Choroid plexus epithelial cell (primary cell): ENCODE measurements at regions not wholly inside any gene's neighbourhood (a gene's known extent, or its start where the extent isn't known, plus 50 kb on each side); places are given as distances from the start of the nearest gene placed in this dataset.
A peak's percentile ranks its signal among the peaks of the same experiment; 100 is the strongest.

Experiments
- DNase-seq: peaks from one replicate; pipeline ENCODE4 v3.0.0-alpha.2; 2010; ENCODE audit warnings: low read depth
- H3K4me3 ChIP-seq: 2 replicates; pipeline ENCODE4 v1.5.1; 2011; ENCODE audit warnings: low read depth, mild to moderate bottlenecking, control low read depth, low read length, moderate library complexity
- TF ChIP-seq, protein P1 (sequence below): conservative IDR thresholded peaks from 2 replicates; pipeline ENCODE4 v1.5.1; 2011; ENCODE audit warnings: low read depth, mild to moderate bottlenecking, control low read depth, inconsistent platforms, low read length, moderate library complexity

DNA sequence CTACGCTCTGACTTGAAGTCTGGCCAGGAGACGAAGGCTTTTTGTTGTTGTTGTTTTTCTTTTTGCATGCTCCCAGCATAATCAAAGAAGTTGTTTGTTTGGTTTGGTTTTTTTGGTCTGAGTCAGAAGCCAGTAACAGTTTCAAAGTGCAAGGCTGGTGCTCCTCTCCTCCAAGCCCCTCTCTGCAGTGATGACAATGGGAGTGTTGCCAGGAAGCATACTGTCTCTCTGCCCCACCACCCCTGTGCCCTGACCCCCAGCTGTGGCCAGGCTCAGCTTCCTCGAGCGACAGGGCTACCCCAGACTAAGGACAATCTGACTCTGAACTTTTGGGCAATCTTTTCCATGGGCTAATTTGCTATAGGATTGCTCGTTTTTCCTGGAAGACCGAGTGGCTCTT, 173.8 kb upstream of the PITX1 start:
- TF ChIP-seq, protein P1, sequence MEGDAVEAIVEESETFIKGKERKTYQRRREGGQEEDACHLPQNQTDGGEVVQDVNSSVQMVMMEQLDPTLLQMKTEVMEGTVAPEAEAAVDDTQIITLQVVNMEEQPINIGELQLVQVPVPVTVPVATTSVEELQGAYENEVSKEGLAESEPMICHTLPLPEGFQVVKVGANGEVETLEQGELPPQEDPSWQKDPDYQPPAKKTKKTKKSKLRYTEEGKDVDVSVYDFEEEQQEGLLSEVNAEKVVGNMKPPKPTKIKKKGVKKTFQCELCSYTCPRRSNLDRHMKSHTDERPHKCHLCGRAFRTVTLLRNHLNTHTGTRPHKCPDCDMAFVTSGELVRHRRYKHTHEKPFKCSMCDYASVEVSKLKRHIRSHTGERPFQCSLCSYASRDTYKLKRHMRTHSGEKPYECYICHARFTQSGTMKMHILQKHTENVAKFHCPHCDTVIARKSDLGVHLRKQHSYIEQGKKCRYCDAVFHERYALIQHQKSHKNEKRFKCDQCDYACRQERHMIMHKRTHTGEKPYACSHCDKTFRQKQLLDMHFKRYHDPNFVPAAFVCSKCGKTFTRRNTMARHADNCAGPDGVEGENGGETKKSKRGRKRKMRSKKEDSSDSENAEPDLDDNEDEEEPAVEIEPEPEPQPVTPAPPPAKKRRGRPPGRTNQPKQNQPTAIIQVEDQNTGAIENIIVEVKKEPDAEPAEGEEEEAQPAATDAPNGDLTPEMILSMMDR: no peak

DNA sequence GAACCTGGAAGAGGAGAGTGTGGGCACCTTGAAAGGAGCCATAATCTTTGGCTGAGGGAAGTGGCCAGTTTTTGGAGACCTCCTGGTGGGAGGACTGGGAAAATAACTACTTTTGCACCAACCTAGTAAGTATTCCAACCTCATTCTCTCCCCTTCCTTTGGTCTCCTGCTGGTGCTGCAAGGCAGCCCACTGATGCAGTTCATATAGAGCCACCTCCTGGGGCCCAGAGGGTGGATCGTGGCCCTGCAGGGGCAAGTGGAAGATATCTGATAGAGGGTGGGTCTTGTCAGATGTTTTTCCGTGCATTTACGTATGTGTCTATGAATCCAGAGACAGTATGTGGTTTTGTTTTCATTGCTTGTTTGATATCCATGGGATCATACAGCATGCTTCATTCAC, 172.8 kb upstream of the PITX1 start:
- no peak for DNase-seq
- TF ChIP-seq, protein P1: no peak
- no peak overlapping the region for H3K4me3 ChIP-seq

More for the DNA sequence above, 173.8 kb upstream of the PITX1 start:
- H3K4me3 ChIP-seq: no peak overlapping the region
- DNase-seq: no peak

DNA sequence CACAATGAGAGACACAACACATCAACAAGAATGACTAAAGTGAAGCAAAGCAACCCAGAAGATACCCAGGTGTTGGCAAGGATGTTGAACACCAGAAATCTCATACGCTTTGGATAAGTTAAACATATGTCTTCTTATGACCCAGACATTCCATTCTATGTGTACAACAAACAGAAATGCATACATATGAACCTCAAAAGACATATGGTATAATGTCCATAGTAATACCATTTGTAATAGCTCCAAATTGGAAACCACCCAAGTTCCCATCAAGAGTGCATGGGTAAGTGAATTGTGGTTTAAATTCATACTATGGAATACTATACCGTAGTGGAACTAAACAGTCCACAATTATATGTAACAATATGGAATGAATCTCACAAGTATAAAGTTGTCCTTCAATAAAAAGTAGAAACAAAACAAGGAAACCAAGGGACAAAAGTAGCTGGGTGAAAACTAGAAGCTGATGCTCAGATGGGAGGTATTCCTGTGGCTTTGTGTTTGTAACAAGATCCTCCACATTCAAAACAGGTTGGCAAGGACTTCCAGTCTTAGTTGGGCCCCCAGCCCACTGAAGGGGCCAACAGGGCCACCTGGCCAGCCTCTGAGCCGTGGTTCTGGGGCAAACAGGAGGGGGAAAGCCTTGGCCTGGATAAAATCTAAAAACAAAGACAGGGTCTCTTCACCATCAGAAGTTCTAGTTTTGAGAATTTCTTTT, 171.8 kb upstream of the PITX1 start:
- peak; percentile 24 for DNase-seq
- TF ChIP-seq, protein P1: no peak
- no peak overlapping the region for H3K4me3 ChIP-seq

DNA sequence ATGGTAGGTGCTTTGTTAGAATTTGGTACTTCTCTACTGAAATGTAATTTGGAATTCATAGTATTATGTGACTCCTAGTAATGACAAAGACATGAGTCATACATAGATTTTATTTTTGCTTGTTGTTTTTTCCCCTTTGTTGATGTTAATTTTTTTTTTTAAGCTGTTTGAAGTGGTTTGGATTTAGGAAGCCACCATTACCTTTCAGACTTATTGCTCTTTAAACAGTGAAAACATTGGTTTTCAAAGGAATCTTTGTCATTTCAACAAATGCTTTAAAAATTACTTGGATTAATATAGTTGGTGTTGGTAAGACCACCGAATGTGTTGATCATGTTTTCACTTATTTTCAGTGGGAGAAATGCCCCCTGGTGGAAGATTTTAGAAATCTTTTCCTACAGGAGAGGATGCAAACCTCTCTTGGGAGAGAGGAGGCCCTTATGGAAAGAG, 170.1 kb upstream of the PITX1 start:
- no peak overlapping the region for H3K4me3 ChIP-seq
- TF ChIP-seq, protein P1: peak; percentile 31
- DNase-seq: no peak

DNA sequence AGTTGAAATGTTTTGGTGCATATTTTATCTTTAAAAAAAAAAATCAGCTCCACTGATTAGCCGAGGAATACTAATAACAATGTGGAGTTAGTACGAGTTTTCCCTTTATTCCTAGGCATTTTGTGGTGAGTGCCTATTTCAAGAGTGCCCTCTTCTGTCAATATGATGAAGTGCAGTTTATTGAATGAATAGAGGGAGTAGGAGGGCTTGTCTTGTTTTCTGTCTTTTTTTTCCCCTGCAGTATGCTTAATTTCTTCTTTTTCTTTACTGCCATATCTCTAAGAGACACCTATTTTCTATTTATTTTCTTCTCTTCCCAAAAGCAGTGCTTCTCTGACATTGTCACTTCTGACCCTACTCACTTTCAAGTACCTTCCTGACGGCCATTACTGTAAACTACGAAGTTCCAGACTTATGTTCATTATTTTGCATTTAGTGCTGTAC, 169.6 kb upstream of the PITX1 start:
- DNase-seq: peak; percentile 16
- TF ChIP-seq, protein P1: peak; percentile 29
- H3K4me3 ChIP-seq: no peak overlapping the region

DNA sequence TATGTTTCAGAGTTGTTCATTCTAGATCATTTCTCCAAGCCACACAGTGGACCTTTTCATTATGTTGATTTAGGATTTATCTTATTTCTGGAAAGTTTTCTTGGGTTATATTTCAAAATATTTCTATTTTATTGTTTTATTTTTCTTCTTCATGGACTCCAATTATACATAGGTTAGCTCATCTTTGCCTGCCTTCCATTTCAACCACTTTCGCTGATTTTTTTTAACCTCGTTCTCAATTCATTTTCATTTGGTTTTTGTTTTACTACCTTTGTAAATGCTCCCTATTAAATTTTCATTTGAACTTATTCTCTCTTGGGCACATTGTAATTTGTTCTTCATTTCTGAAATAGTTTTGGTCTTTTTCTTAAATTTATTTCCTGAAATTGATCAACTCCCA, 169.0 kb upstream of the PITX1 start:
- DNase-seq: no peak
- TF ChIP-seq, protein P1: no peak
- H3K4me3 ChIP-seq: no peak overlapping the region

DNA sequence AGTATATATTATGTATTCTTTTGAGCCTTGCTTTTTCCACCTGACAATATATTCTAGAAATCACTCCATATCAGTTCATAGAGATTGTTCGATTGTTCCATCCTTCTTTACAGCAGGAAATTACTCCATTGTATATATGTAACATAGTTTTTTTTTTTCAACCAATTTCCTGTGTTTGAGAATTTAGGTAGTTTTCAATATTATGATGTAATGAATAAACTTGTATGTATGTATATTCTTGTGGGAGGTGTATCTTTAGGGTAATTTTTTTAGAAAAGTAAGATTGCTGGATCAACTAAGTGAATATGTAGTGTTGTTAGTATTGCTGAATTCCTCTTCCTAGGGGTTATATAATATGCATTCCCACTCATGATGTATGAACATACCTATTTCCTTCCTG, 165.9 kb upstream of the PITX1 start:
- no peak for DNase-seq
- TF ChIP-seq, protein P1: no peak
- no peak overlapping the region for H3K4me3 ChIP-seq
